ENCODE measurements at regions not wholly inside any gene's neighbourhood (a gene's known extent, or its start where the extent isn't known, plus 50 kb on each side); places are given as distances from the start of the nearest gene placed in this dataset.

DNA sequence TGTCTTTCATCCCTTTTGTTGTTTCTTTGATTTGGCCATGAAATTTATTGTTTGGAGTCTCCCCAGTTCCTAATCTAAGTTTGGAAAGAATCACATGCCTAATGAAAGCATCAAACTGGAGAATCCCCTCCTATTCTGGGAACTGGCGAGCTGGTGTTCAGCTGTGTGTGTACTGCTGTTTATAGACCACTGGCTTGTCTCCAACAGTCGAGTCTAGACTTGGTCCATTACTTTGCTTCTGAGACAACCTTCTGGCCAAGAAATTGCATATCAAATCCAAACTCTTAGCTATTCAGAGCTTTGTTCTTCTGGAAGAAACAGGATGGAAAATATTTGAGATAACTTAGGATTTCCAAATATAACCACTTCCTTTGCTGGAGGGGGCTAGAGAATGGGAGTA lies 111.5 kb upstream of the THSD7B start:
- TF ChIP-seq, protein P1, sequence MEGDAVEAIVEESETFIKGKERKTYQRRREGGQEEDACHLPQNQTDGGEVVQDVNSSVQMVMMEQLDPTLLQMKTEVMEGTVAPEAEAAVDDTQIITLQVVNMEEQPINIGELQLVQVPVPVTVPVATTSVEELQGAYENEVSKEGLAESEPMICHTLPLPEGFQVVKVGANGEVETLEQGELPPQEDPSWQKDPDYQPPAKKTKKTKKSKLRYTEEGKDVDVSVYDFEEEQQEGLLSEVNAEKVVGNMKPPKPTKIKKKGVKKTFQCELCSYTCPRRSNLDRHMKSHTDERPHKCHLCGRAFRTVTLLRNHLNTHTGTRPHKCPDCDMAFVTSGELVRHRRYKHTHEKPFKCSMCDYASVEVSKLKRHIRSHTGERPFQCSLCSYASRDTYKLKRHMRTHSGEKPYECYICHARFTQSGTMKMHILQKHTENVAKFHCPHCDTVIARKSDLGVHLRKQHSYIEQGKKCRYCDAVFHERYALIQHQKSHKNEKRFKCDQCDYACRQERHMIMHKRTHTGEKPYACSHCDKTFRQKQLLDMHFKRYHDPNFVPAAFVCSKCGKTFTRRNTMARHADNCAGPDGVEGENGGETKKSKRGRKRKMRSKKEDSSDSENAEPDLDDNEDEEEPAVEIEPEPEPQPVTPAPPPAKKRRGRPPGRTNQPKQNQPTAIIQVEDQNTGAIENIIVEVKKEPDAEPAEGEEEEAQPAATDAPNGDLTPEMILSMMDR (IDR thresholded peaks at IDR 0.05), result no peak
- Mint-ChIP-seq H3K9me3 (ENCODE audit: unreplicated experiment) (no peaks in the 10 kb centered on the region), H3K27ac (ENCODE audit: unreplicated experiment) (no peak overlapping the region), H3K27me3 (ENCODE audit: unreplicated experiment) (no peaks in the 10 kb centered on the region), H3K4me1 (ENCODE audit: unreplicated experiment) (no peaks in the 10 kb centered on the region), H3K4me3 (ENCODE audit: unreplicated experiment) (no peak overlapping the region), H3K36me3 (ENCODE audit: unreplicated experiment) (no peaks in the 10 kb centered on the region)
- DNase-seq (ENCODE audit: extremely low spot score, unreplicated experiment), result no peak

DNA sequence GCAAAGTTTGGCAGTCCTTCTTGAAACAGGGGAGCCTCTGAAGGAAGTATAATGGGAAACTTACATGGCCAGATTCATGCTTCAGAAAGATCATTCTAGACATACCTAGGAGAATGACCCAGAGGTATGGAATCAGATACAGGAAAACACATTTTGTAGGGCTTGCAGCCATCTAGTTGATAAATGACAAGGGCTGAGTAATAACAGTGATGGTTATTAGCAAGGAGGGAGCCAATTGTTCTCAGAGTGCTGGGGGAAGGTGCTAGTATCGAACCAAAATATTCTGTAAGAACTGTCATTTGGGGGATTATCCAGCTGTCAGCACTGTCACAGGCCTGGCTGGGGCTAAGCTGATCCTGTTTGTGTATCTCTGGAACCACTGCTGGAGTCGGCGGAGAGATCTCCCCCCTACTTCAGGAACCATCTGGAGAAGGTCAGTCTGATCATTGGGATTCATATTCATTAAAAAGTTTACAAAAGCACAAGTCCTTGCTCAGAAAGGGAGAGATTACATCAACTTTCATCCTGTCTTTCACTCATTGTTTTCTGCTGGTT lies 113.8 kb upstream of the THSD7B start:
- Mint-ChIP-seq H3K4me3 (ENCODE audit: unreplicated experiment) (no peak overlapping the region), H3K27me3 (ENCODE audit: unreplicated experiment) (no peaks in the 10 kb centered on the region), H3K27ac (ENCODE audit: unreplicated experiment) (no peak overlapping the region), H3K9me3 (ENCODE audit: unreplicated experiment) (no peaks in the 10 kb centered on the region), H3K4me1 (ENCODE audit: unreplicated experiment) (no peaks in the 10 kb centered on the region), H3K36me3 (ENCODE audit: unreplicated experiment) (no peaks in the 10 kb centered on the region)
- TF ChIP-seq, protein P1 (IDR thresholded peaks at IDR 0.05), result no peak
- no peak for DNase-seq (ENCODE audit: extremely low spot score, unreplicated experiment)

DNA sequence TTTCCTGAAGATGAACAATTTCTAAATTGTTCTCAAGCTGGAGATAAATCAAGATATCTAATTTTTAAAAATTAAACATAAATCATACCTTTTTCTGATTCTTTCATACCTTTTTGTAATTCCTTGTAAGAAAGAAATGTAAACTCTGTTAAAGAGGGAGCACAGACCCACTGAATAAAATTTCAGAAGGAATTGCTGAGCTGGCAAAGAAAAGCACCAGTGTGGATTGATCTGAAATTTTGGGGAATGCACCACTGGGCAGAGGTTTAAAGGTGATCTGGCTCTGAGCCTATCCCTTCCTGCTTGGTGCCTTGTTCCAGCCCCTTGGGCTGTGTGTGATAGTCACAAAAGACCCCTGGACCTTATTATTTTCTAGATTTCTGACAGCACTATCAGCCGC lies 118.3 kb upstream of the THSD7B start:
- DNase-seq (ENCODE audit: extremely low spot score, unreplicated experiment), result no peak
- Mint-ChIP-seq H3K4me1 (ENCODE audit: unreplicated experiment) (no peaks in the 10 kb centered on the region), H3K27me3 (ENCODE audit: unreplicated experiment) (no peaks in the 10 kb centered on the region), H3K4me3 (ENCODE audit: unreplicated experiment) (no peak overlapping the region), H3K9me3 (ENCODE audit: unreplicated experiment) (no peaks in the 10 kb centered on the region), H3K36me3 (ENCODE audit: unreplicated experiment) (no peaks in the 10 kb centered on the region), H3K27ac (ENCODE audit: unreplicated experiment) (no peak overlapping the region)
- TF ChIP-seq, protein P1 (IDR thresholded peaks at IDR 0.05), result no peak

DNA sequence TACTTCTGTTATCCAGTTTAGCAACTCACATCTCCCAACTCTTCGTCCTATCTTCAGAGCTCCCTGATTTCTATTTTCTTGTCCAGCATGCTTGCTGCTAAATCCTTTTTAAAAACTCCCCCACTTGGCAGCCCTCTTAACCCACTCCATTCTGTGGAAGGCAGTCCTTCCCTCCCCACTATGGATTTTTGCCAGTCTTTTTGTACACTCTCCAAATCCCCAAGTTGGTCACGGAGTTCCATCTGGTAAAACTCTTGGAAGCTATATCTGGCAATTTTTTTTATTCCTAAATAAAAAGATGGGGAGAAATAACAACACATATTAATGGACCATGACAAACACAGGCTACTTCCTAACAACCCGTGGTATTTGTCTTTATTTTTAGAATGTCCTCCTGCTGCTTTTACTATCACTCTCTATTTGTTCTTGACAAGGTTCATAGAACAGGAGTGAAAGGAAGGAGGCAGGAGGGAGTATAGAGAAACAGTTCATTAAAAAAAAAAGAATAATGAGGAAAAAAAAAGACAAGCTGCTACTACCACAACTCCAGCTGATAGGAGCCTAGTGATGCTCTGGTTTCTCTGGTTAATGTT lies 120.0 kb upstream of the THSD7B start:
- Mint-ChIP-seq H3K27me3 (ENCODE audit: unreplicated experiment) (no peaks in the 10 kb centered on the region), H3K9me3 (ENCODE audit: unreplicated experiment) (no peaks in the 10 kb centered on the region), H3K4me3 (ENCODE audit: unreplicated experiment) (no peak overlapping the region), H3K36me3 (ENCODE audit: unreplicated experiment) (no peaks in the 10 kb centered on the region), H3K4me1 (ENCODE audit: unreplicated experiment) (no peaks in the 10 kb centered on the region), H3K27ac (ENCODE audit: unreplicated experiment) (no peak overlapping the region)
- TF ChIP-seq, protein P1 (IDR thresholded peaks at IDR 0.05), result no peak
- DNase-seq (ENCODE audit: extremely low spot score, unreplicated experiment), result no peak

DNA sequence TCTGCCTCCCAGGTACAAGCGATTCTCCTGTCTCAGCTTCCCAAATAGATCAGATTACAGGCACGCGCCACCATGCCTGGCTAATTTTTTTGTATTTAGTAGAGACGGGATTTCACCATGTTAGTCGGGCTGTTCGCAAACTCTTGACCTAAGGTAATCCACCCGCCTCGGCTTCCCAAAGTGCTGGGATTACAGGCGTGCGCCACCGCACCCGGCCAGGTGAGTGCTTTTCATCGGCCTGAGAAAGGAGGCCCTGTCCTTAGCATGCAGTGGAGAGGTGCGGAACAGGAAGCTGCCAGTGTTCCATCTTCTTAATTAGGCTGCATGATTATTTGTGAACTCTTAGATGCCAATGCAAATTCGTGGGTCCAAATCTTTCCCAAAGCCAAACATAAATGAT lies 125.7 kb upstream of the THSD7B start:
- Mint-ChIP-seq H3K4me3 (ENCODE audit: unreplicated experiment) (no peak overlapping the region), H3K27me3 (ENCODE audit: unreplicated experiment) (no peaks in the 10 kb centered on the region), H3K36me3 (ENCODE audit: unreplicated experiment) (no peaks in the 10 kb centered on the region), H3K9me3 (ENCODE audit: unreplicated experiment) (no peaks in the 10 kb centered on the region), H3K27ac (ENCODE audit: unreplicated experiment) (no peak overlapping the region), H3K4me1 (ENCODE audit: unreplicated experiment) (no peaks in the 10 kb centered on the region)
- no peak for DNase-seq (ENCODE audit: extremely low spot score, unreplicated experiment)
- TF ChIP-seq, protein P1 (IDR thresholded peaks at IDR 0.05), result no peak
